GM13976 (cell line): ENCODE measurements at regions not wholly inside any gene's neighbourhood (a gene's known extent, or its start where the extent isn't known, plus 50 kb on each side); places are given as distances from the start of the nearest gene placed in this dataset.

Experiments used
- DNase-seq: peaks from one replicate; pipeline ENCODE4 v3.0.0; 2012; ENCODE audit warnings: low spot score
- CTCF ChIP-seq: IDR thresholded peaks from 2 replicates; pipeline ENCODE4 v1.5.1; 2012; ENCODE audit warnings: borderline replicate concordance, mild to moderate bottlenecking; ENCODE audit not compliant: insufficient read depth; ENCODE audit errors: extremely low read depth, missing control alignments, control extremely low read depth
- in situ Hi-C: fragments of 300-500 bp; cut with MboI; formaldehyde crosslinking; loops from one replicate; pipeline ENCODE4 v1.12.0; 2022; ENCODE audit warnings: low sequenced_read_pairs, mixed read lengths, inconsistent platforms; ENCODE audit not compliant: unreplicated experiment

- no peak for DNase-seq
- TF ChIP-seq CTCF = no peak
- in situ Hi-C loops = no loop called here
These were observed 339.6 kb upstream of the SGCD start for GRCh38 chr5:155987265-155987810.

GRCh38 chr5:155989879-155990278, 337.1 kb upstream of the SGCD start:
- in situ Hi-C loops = no loop called here
- DNase-seq = no peak
- TF ChIP-seq CTCF = no peak

GRCh38 chr5:155996123-155996522, 330.8 kb upstream of the SGCD start:
- TF ChIP-seq CTCF = no peak
- in situ Hi-C loops = no loop called here
- no peak for DNase-seq

- DNase-seq = no peak
- no peak for TF ChIP-seq CTCF
- in situ Hi-C loops = no loop called here
These were observed 328.7 kb upstream of the SGCD start for GRCh38 chr5:155998257-155998656.

GRCh38 chr5:156000115-156000514, 326.8 kb upstream of the SGCD start:
- in situ Hi-C loops = no loop called here
- DNase-seq = no peak
- no peak for TF ChIP-seq CTCF

- DNase-seq = no peak
- in situ Hi-C loops = no loop called here
These were observed 322.2 kb upstream of the SGCD start for GRCh38 chr5:156004754-156005153.

More at GRCh38 chr5:156004754-156005153, 322.2 kb upstream of the SGCD start:
- no peak for TF ChIP-seq CTCF
